Esophagus squamous epithelium (tissue), 5 donors: ENCODE measurements at regions not wholly inside any gene's neighbourhood (a gene's known extent, or its start where the extent isn't known, plus 50 kb on each side); places are given as distances from the start of the nearest gene placed in this dataset.

ENCODE experiments used
- DNase-seq: peaks from one replicate; lab custom pipeline; 2025; lab: John Stamatoyannopoulos, UW
- H3K27ac ChIP-seq, 4 donors: fragments of 200-600 bp; sonication (generic); one replicate each; pipeline ENCODE4 v1.5.1; 2016 to 2019; ENCODE audit warnings: mild to moderate bottlenecking in 1 of 4
- H3K27me3 ChIP-seq, 4 donors: fragments of 200-600 bp; sonication (generic); 1 replicate in 3 of 4; 2 replicates in 1 of 4; pipeline versions ENCODE4 v1.5.1 to v1.6.0; 2017 to 2021; ENCODE audit warnings: antibody characterized with exemption in 1 of 4
- H3K36me3 ChIP-seq, 3 donors: fragments of 200-600 bp; sonication (generic); one replicate each; pipeline ENCODE4 v1.5.1; 2016 to 2019
- H3K4me1 ChIP-seq, 3 donors: fragments of 200-600 bp; sonication (generic); one replicate each; pipeline ENCODE4 v1.5.1; 2017 to 2019
- H3K4me3 ChIP-seq, 4 donors: fragments of 200-600 bp; sonication (generic); 1 replicate in 3 of 4; 2 replicates in 1 of 4; pipeline ENCODE4 v1.5.1; 2016 to 2019; ENCODE audit warnings: mild to moderate bottlenecking in 2 of 4, moderate library complexity in 1 of 4
- H3K9me3 ChIP-seq, 3 donors: fragments of 200-600 bp; sonication (generic); one replicate each; pipeline ENCODE4 v1.5.1; 2016 to 2019
- CTCF ChIP-seq, 6 experiments: fragments of 450-650 bp in 4 of 6; fragments of 200-600 bp in 2 of 6; sonication (generic) in 2 of 6; IDR thresholded peaks; one replicate each; pipeline ENCODE4 v1.5.1; 2016 to 2019; ENCODE audit warnings: antibody characterized with exemption in 6 of 6, mild to moderate bottlenecking in 4 of 6, moderate library complexity in 4 of 6
- POLR2A ChIP-seq, 4 donors: fragments of 450-650 bp; IDR thresholded peaks; one replicate each; pipeline ENCODE4 v1.6.1; 2017; ENCODE audit warnings: antibody characterized with exemption in 4 of 4, mild to moderate bottlenecking in 4 of 4, moderate library complexity in 3 of 4
- WGBS, 2 donors: methylation state at CpG; one replicate each; pipeline ENCODE4 v1.1.5; 2018; 5-methylcytosine and 5-hydroxymethylcytosine counted together
- intact Hi-C: fragments of 100-400 bp; cut with DNase I; formaldehyde crosslinking; loops from one replicate; pipeline ENCODE4 v1.15.0; 2022
- donor health status: DM: yes; HTN: yes; CAD: no.

GRCh38 chr10:104526188-104526587 lies 114.9 kb upstream of the SORCS3 start:
- H3K27ac ChIP-seq, result no peak overlapping the region
- peaks cover 0 to 8% (median 0%) of the 10 kb centered on the region in 4 donors for H3K27me3 ChIP-seq
- H3K4me1 ChIP-seq, result no peaks in the 10 kb centered on the region
- 73 to 75% methylated on average over 2 of the region's 2 CpGs for WGBS, 2 donors
- H3K4me3 ChIP-seq, result no peak overlapping the region
- no peaks in the 10 kb centered on the region for H3K9me3 ChIP-seq
- TF ChIP-seq POLR2A (IDR thresholded peaks at IDR 0.05), result no peak
- no peak for TF ChIP-seq CTCF (IDR thresholded peaks at IDR 0.05)
- no peak for DNase-seq
- no peaks in the 10 kb centered on the region for H3K36me3 ChIP-seq
- intact Hi-C loops, result no loop called here

GRCh38 chr10:104527013-104527412 lies 114.1 kb upstream of the SORCS3 start:
- WGBS, 2 donors, result 29 to 47% methylated on average over 1 of the region's 1 CpG
- Histone ChIP-seq H3K27me3 (peaks cover 0 to under 1% (median 0%) of the 10 kb centered on the region in 4 donors), H3K36me3 (no peaks in the 10 kb centered on the region), H3K9me3 (no peaks in the 10 kb centered on the region), H3K4me1 (no peaks in the 10 kb centered on the region), H3K27ac (no peak overlapping the region), H3K4me3 (no peak overlapping the region)
- TF ChIP-seq POLR2A (IDR thresholded peaks at IDR 0.05) (no peak), CTCF (IDR thresholded peaks at IDR 0.05) (no peak)
- no peak for DNase-seq
- intact Hi-C loops, result no loop called here

- H3K27me3 ChIP-seq, result peaks cover 0 to 18% (median 0%) of the 10 kb centered on the region in 4 donors
- no peak overlapping the region for H3K4me3 ChIP-seq
- WGBS, 2 donors, result 43 to 46% methylated on average over 3 of the region's 3 CpGs
Measured at GRCh38 chr10:104540181-104540580, 100.9 kb upstream of the SORCS3 start.

GRCh38 chr10:104541820-104542219 lies 99.3 kb upstream of the SORCS3 start:
- Histone ChIP-seq H3K9me3 (no peaks in the 10 kb centered on the region), H3K4me3 (no peak overlapping the region), H3K27ac (no peak overlapping the region), H3K36me3 (no peaks in the 10 kb centered on the region), H3K27me3 (peaks cover 0 to 18% (median 0%) of the 10 kb centered on the region in 4 donors), H3K4me1 (no peaks in the 10 kb centered on the region)
- intact Hi-C loops, result no loop called here
- TF ChIP-seq POLR2A (IDR thresholded peaks at IDR 0.05), result no peak
- TF ChIP-seq CTCF (IDR thresholded peaks at IDR 0.05), result no peak
- WGBS, 2 donors, result 56 to 61% methylated on average over 2 to 4 of the region's 4 CpGs
- no peak for DNase-seq

More at GRCh38 chr10:104540181-104540580, 100.9 kb upstream of the SORCS3 start:
- intact Hi-C loops, result no loop called here
- no peak for DNase-seq
- no peak overlapping the region for H3K27ac ChIP-seq
- H3K4me1 ChIP-seq, result no peaks in the 10 kb centered on the region
- no peaks in the 10 kb centered on the region for H3K9me3 ChIP-seq
- no peaks in the 10 kb centered on the region for H3K36me3 ChIP-seq
- TF ChIP-seq POLR2A (IDR thresholded peaks at IDR 0.05) (no peak), CTCF (IDR thresholded peaks at IDR 0.05) (no peak)

GRCh38 chr10:104546336-104546735 lies 94.8 kb upstream of the SORCS3 start:
- no peak overlapping the region for H3K27ac ChIP-seq
- intact Hi-C loops, result no loop called here
- no peak for DNase-seq
- no peaks in the 10 kb centered on the region for H3K36me3 ChIP-seq
- no peaks in the 10 kb centered on the region for H3K27me3 ChIP-seq
- TF ChIP-seq POLR2A (IDR thresholded peaks at IDR 0.05), result no peak
- no peak for TF ChIP-seq CTCF (IDR thresholded peaks at IDR 0.05)
- no peak overlapping the region for H3K4me3 ChIP-seq
- H3K9me3 ChIP-seq, result no peaks in the 10 kb centered on the region
- H3K4me1 ChIP-seq, result no peaks in the 10 kb centered on the region
- 84 to 85% methylated on average over 4 of the region's 4 CpGs for WGBS, 2 donors
